Brain pericyte (primary cell): ENCODE measurements at regions not wholly inside any gene's neighbourhood (a gene's known extent, or its start where the extent isn't known, plus 50 kb on each side); places are given as distances from the start of the nearest gene placed in this dataset.

Experiments used
- DNase-seq: peaks from one replicate; pipeline ENCODE4 v3.0.0-alpha.2; 2012; ENCODE audit warnings: low read depth, low spot score

DNA sequence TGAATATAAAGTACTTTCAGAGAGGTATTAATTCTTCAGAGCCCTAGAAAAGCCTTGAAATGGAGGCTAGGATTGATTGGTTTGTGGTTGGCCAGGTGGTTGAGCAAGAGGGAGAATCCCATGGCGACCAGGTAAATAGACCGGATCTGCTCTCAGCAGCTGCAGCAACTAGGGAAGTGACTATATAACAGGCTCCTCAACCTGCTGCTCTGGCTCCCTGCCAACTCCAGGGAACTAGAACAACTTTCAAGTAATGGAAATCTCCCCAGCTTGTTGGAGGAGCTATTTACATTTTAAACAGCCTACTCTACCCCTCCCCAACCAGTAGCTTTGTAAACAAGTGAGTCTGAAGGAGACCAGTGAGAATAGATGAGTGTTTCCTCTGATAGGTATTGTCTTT is 121.8 kb upstream of the CADM2 start:
- no peak for DNase-seq

DNA sequence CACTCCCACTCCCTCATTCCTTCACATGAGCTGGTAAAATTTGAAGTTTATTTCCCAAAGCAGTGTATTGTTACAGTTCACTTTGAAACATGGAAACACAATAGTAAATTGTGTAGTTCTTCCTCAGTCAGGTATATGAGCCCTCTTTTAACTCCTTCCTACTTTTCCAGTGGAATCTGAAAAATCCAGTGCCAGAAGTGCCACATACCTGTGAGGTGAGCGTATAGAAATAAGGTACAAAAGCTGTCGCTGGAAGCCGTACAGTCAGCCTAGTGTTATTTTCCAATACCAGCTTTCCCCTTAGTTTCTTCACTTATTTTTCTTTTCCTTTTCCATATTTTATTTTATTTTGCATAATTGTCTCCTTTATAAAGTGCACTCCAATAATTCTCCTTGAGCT is 81.7 kb upstream of the CADM2 start:
- DNase-seq: no peak

DNA sequence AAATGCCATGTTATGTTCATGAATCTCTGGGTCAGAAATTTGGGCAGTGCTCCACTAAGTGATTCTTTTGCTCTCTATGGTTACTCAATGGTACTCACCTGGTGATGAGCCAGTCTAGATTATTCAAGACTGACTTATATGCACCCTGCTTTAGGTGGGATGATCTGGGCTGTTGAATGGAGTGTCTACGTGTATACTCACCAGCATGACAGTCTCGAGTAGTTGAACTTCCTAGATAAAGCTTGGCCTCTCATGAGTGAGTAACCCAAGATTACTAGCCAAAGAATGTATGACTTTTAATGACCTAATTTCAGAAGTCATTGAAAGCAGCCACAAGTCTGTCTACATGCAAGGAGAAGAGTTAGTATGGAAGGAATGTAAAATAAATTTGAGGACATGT is 77.5 kb upstream of the CADM2 start:
- no peak for DNase-seq

DNA sequence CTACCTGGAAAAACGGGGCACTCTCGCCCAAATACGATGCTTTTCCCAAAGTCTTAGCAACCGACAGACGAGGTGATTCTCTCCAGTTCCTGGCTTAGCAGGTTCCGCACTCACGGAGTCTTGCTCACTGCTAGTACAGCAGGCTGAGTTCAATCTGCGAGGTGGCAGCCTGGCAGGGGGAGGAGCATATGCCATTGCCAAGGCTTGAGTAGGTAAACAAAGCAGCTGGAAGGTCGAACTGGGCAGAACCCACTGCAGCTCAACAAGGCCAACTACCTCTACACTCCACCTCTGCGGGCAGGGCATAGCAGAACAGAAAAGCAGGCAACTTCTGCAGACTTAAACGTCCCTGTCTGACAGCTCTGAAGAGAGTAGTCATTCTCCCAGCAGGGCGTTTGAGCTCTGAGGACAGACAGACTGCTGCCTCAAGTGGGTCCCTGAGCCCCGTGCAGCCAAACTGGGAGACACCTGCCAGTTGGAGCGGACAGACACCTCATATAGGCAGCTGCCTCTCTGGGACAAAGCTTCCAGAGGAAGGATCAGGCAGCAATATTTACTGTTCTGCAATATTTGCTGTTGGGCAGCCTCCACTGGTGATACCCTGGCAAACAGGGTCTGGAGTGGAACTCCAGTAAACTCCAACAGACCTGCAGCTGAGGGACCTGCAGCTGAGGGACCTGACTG is 73.4 kb upstream of the CADM2 start:
- no peak for DNase-seq

DNA sequence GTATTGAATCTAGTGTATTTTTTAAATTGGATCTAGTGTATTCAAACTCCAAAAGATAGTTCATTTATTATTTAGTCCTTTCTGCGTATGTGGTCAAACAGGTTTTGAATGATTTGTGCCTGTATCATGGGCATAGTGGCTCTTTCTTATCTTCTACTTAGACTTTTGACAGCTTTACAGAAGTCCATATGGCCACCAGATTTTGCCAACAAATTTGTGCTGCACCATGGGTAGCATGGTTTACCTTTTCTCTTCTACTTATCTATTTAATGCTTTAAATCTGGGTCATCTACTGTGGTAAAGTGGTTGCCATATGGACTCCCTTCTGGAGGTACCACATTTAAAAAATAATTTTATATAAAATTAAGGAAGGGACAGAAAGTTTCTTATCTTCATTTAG is 66.9 kb upstream of the CADM2 start:
- DNase-seq: no peak

DNA sequence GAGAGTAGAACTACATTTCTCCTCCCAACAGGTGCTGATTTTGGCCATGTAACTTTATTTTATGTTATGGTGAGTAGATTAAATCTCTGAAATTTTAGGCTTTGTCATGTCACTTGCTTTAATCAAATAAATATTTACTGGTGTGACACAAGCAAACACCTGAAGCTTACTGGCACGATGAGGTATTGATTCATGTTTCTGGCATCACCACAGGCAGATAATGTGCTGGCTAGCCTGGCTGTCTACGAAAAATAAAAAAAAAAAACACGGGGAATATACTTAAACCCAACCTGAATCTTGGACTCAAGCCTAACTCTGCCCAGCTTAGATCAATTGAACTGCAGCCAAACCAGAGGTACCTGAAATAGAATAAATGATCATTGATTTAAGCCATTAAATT is 65.6 kb upstream of the CADM2 start:
- no peak for DNase-seq

DNA sequence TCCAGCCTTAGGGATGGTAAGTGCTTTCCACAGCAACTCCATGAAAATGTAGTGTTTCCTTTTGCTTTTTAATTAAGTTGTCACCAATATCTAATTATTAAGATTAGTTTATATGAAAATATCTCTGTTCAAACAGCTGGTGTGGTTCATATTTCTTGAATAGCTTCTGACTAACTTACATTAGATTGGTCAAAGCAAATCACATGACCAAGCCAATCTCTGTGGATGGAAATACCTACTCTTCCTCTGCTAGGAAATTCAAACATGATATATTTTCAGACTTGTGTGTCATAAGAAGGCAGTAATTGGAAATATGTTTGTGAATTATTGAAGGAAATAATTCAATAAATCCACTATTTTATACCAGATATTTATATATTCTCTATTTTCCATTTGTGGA is 54.6 kb upstream of the CADM2 start:
- DNase-seq: no peak

DNA sequence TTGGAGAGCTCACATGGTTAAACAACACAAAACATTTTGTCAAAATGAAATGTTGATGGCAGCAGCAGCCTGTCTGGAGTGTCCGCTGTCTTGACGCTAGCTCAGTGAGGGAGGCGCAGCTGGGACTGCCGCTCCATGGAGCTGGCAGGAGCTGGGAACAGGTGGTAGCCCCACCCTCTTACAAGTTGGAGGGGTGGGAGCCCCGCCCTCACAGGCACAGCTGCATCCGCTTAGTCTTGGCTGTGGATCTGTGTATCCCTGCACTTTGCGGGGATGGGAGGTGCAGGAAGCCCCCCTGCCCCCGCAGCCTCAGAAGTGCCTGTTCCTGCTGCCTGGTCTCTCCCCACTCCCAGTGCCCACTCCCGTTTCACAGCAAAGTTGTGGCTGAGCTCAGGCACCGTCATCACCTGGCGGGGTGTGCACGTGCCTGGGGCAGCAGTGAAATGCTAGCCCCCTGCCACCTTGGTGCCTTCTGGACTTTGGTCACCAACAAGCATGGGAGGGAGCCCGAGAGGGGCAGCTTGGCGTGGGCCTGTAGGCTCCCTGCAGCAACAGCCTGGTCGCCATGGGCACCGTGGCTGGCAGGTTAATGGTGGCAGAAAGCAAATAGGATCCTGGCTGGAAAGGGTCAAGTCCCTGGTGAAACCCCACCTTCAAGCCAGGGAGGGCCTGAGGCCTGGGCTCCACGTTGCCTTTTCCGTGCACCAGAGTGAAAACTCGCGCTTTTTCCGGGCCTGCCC is 53.8 kb upstream of the CADM2 start:
- no peak for DNase-seq

DNA sequence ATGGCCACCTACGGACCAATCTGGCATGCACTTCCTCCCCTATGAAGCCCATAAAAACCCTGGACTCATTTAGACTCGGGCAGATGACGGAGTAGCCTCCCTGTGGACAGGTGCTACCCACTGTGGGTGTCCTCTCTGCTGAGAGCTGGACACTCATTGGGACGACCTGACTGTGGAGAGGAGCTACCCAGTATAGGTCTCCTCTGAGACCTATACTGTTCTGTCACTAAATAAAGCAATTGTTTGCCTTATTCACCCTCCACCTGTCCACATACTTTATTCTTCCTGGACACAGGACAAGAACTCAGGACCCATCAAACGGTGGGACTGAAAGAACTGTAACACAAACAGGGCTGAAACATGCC is 53.3 kb upstream of the CADM2 start:
- no peak for DNase-seq

DNA sequence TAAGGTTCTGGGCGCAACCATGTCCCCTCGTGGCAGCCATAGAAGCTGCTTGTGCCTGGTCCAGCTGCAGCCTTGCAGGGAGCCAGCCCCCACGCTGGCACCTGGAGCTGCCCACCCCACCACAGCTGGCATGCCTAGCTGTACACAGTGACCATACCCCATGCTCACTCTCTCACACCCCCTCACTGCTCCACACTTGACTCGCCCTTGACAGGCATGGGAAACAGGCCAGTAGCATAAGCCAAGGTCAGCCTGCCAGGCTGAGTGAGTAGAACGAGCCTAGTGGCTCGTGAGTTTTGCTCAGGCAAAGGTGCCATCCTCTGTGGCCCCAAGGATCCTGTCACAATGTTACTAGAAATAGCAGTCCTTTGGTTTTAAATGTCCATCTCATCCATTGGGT is 52.7 kb upstream of the CADM2 start:
- no peak for DNase-seq
